H9 (cell line): ENCODE measurements at regions not wholly inside any gene's neighbourhood (a gene's known extent, or its start where the extent isn't known, plus 50 kb on each side); places are given as distances from the start of the nearest gene placed in this dataset.

Experiments used
- DNase-seq: peaks from one replicate; pipeline ENCODE4 v3.0.0-alpha.2; 2017
- H2AFZ ChIP-seq: one replicate; pipeline ENCODE4 v1.6.1; 2013; ENCODE audit warnings: mild to moderate bottlenecking, low read length, control low read depth, moderate library complexity
- H2AK5ac ChIP-seq: 2 replicates; pipeline ENCODE4 v1.6.1; 2013; ENCODE audit warnings: low read length, control low read depth, mixed read lengths; ENCODE audit not compliant: insufficient read length
- H2BK120ac ChIP-seq: one replicate; pipeline ENCODE4 v1.6.1; 2013; ENCODE audit warnings: low read depth, mild to moderate bottlenecking, low read length, control low read depth, inconsistent platforms; ENCODE audit not compliant: poor library complexity, severe bottlenecking
- H2BK12ac ChIP-seq: 2 replicates; pipeline ENCODE4 v1.6.1; 2013; ENCODE audit warnings: low read length, control low read depth, mixed read lengths, low read depth; ENCODE audit not compliant: insufficient read length
- H2BK15ac ChIP-seq: 2 replicates; pipeline ENCODE4 v1.6.1; 2013; ENCODE audit warnings: low read depth, low read length, control low read depth
- H2BK20ac ChIP-seq: one replicate; pipeline ENCODE4 v1.6.1; 2013; ENCODE audit warnings: low read depth, mild to moderate bottlenecking, low read length, control low read depth, inconsistent platforms; ENCODE audit not compliant: poor library complexity, severe bottlenecking
- H2BK5ac ChIP-seq: 2 replicates; pipeline ENCODE4 v1.6.1; 2013; ENCODE audit warnings: low read length, control low read depth, mixed read lengths; ENCODE audit not compliant: insufficient read length
- H3K14ac ChIP-seq: 2 replicates; pipeline ENCODE4 v1.6.1; 2013; ENCODE audit warnings: low read length, control low read depth; ENCODE audit not compliant: insufficient read depth
- H3K18ac ChIP-seq: 2 replicates; pipeline ENCODE4 v1.6.1; 2013; ENCODE audit warnings: low read depth, mild to moderate bottlenecking, mixed read lengths, low read length, control low read depth; ENCODE audit not compliant: insufficient read length
- H3K23ac ChIP-seq: 2 replicates; pipeline ENCODE4 v1.6.1; 2013; ENCODE audit warnings: low read length, control low read depth, mixed read lengths, low read depth; ENCODE audit not compliant: insufficient read length
- H3K23me2 ChIP-seq: 2 replicates; pipeline ENCODE4 v1.6.1; 2013; ENCODE audit warnings: low read depth, mild to moderate bottlenecking, mixed read lengths, low read length, control low read depth; ENCODE audit not compliant: insufficient read length, poor library complexity, severe bottlenecking
- H3K27ac ChIP-seq: 2 replicates; pipeline ENCODE4 v1.5.1; 2013; ENCODE audit warnings: low read length, control low read depth, mixed read lengths, low read depth; ENCODE audit not compliant: insufficient read length
- H3K27me3 ChIP-seq: 2 replicates; pipeline ENCODE4 v1.6.1; 2013; ENCODE audit warnings: low read length, control low read depth, inconsistent platforms; ENCODE audit not compliant: insufficient read depth
- H3K4ac ChIP-seq: 2 replicates; pipeline ENCODE4 v1.6.1; 2013; ENCODE audit warnings: low read depth, mild to moderate bottlenecking, control low read depth, inconsistent platforms, low read length, moderate library complexity
- H3K4me1 ChIP-seq: 2 replicates; pipeline ENCODE4 v1.6.1; 2013; ENCODE audit warnings: low read length, control low read depth, inconsistent platforms; ENCODE audit not compliant: insufficient read depth
- H3K4me2 ChIP-seq: 2 replicates; pipeline ENCODE4 v1.6.1; 2013; ENCODE audit warnings: low read length, control low read depth, mixed read lengths; ENCODE audit not compliant: insufficient read length, insufficient read depth
- H3K56ac ChIP-seq: 2 replicates; pipeline ENCODE4 v1.6.1; 2013; ENCODE audit warnings: low read depth, mild to moderate bottlenecking, mixed read lengths, low read length, control low read depth; ENCODE audit not compliant: insufficient read length
- H3K79me1 ChIP-seq: 2 replicates; pipeline ENCODE4 v1.6.1; 2013; ENCODE audit warnings: low read depth, mild to moderate bottlenecking, moderate library complexity, low read length, control low read depth, inconsistent platforms; ENCODE audit not compliant: insufficient read depth, poor library complexity, severe bottlenecking
- H3K79me2 ChIP-seq: 2 replicates; pipeline ENCODE4 v1.6.1; 2013; ENCODE audit warnings: low read length, control low read depth, inconsistent platforms; ENCODE audit not compliant: insufficient read depth
- H3K9ac ChIP-seq: 2 replicates; pipeline ENCODE4 v1.6.1; 2013; ENCODE audit warnings: low read length, control low read depth, mixed read lengths; ENCODE audit not compliant: insufficient read length; ENCODE audit errors: extremely low read depth
- H3K9me3 ChIP-seq: one replicate; pipeline ENCODE4 v1.6.1; 2013; ENCODE audit warnings: low read depth, low read length, inconsistent platforms; ENCODE audit not compliant: control insufficient read depth
- H3T11ph ChIP-seq: one replicate; pipeline ENCODE4 v1.6.1; 2013; ENCODE audit warnings: mild to moderate bottlenecking, low read length, control low read depth, inconsistent platforms
- H4K20me1 ChIP-seq: one replicate; pipeline ENCODE4 v1.6.1; 2013; ENCODE audit not compliant: control insufficient read depth, insufficient read length, insufficient read depth
- H4K5ac ChIP-seq: 2 replicates; pipeline ENCODE4 v1.6.1; 2013; ENCODE audit warnings: low read depth, mild to moderate bottlenecking, mixed read lengths, low read length, control low read depth; ENCODE audit not compliant: insufficient read length
- H4K8ac ChIP-seq: replicated peaks from 2 replicates; pipeline ENCODE4 v1.6.1; 2013; ENCODE audit warnings: low read length, control low read depth, mixed read lengths, low read depth; ENCODE audit not compliant: insufficient read length
- H4K91ac ChIP-seq: 2 replicates; pipeline ENCODE4 v1.6.1; 2013; ENCODE audit warnings: low read depth, mild to moderate bottlenecking, moderate library complexity, mixed read lengths, low read length, control low read depth; ENCODE audit not compliant: insufficient read length
- H3K27ac Mint-ChIP-seq, 3 experiments: 2 replicates in 2 of 3; 3 replicates in 1 of 3; pipeline ENCODE4 v1.8.0; 2020 to 2021; ENCODE audit warnings: mixed read lengths in 3 of 3, mild to moderate bottlenecking in 1 of 3, moderate library complexity in 1 of 3
- H3K27me3 Mint-ChIP-seq: 2 replicates; pipeline ENCODE4 v1.8.0; 2021; ENCODE audit warnings: low read depth, mild to moderate bottlenecking, moderate library complexity, mixed read lengths
- H3K36me3 Mint-ChIP-seq, 3 experiments: 2 replicates in 2 of 3; 3 replicates in 1 of 3; pipeline ENCODE4 v1.8.0; 2020 to 2021; ENCODE audit warnings: low read depth in 3 of 3, mixed read lengths in 3 of 3; ENCODE audit not compliant: insufficient read depth in 1 of 3
- H3K4me1 Mint-ChIP-seq, 2 experiments: 2 replicates each; pipeline ENCODE4 v1.8.0; 2020; ENCODE audit warnings: mixed read lengths in 2 of 2
- H3K4me3 Mint-ChIP-seq, 2 experiments: 2 replicates in 1 of 2; 3 replicates in 1 of 2; pipeline ENCODE4 v1.8.0; 2020 to 2021; ENCODE audit warnings: mild to moderate bottlenecking in 2 of 2, mixed read lengths in 2 of 2, moderate library complexity in 1 of 2
- H3K9me3 Mint-ChIP-seq, 2 experiments: 2 replicates in 1 of 2; 3 replicates in 1 of 2; pipeline ENCODE4 v1.8.0; 2020; ENCODE audit warnings: mild to moderate bottlenecking in 2 of 2, mixed read lengths in 2 of 2, moderate library complexity in 1 of 2
- WGBS: extraction: QIAGEN DNeasy Blood & Tissue Kit; methylation state at CpG from one replicate; pipeline ENCODE4 v1.1.7; 2013; ENCODE audit warnings: missing lambda C conversion rate, low lambda C conversion rate, mixed read lengths; ENCODE audit not compliant: insufficient read length; ENCODE audit errors: extremely low coverage; 5-methylcytosine and 5-hydroxymethylcytosine counted together
- TF ChIP-seq, protein P1 (sequence below): fragments of 200-600 bp; sonication (generic); conservative IDR thresholded peaks from 3 replicates; pipeline ENCODE4 v1.8.0; 2021; ENCODE audit warnings: antibody characterized with exemption, mild to moderate bottlenecking

DNA sequence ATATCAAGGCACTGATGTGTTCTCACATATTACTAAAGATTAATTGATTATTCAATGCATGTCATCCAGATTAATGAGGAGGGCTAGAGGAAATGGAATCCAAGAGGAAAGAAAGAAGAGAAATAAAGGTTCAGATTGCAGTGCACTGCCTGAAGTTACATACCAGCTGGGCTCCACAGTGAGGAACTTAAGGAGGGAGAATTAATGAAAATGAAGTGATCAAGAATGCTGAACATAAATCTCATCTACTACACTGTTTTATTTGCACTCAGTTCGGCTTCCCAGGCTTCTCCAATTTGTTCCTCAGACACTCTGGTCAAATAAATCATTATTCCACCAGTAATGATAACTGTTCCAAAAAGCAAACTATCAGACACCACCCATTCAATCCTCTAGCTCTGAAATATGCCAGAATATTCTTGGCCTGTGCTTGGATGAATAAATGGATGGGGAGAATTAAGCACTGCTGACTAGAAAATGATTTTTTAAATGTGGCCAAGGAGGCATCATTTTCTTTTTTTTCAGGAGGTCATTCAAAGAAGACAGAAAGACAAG, 88.6 kb upstream of the FBN2 start:
- H3K4ac ChIP-seq = no peak overlapping the region
- Mint-ChIP-seq H3K4me3 (no peak overlapping the region), H3K9me3 (no peaks in the 10 kb centered on the region), H3K27ac (no peak overlapping the region), H3K36me3 (no peaks in the 10 kb centered on the region), H3K27me3 (no peaks in the 10 kb centered on the region; the same call in 1 of the 2 replicates), H3K4me1 (peaks cover 0 to 5% of the 10 kb centered on the region in 2 experiments; a peak in 2 of 4 replicates)
- no peak overlapping the region for H4K5ac ChIP-seq
- no peak for DNase-seq
- TF ChIP-seq, protein P1, sequence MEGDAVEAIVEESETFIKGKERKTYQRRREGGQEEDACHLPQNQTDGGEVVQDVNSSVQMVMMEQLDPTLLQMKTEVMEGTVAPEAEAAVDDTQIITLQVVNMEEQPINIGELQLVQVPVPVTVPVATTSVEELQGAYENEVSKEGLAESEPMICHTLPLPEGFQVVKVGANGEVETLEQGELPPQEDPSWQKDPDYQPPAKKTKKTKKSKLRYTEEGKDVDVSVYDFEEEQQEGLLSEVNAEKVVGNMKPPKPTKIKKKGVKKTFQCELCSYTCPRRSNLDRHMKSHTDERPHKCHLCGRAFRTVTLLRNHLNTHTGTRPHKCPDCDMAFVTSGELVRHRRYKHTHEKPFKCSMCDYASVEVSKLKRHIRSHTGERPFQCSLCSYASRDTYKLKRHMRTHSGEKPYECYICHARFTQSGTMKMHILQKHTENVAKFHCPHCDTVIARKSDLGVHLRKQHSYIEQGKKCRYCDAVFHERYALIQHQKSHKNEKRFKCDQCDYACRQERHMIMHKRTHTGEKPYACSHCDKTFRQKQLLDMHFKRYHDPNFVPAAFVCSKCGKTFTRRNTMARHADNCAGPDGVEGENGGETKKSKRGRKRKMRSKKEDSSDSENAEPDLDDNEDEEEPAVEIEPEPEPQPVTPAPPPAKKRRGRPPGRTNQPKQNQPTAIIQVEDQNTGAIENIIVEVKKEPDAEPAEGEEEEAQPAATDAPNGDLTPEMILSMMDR = no peak
- H3K79me1 ChIP-seq = no peaks in the 10 kb centered on the region
- H4K91ac ChIP-seq = no peak overlapping the region
- H4K20me1 ChIP-seq = no peaks in the 10 kb centered on the region
- no peaks in the 10 kb centered on the region for H3K79me2 ChIP-seq
- H3K56ac ChIP-seq = no peak overlapping the region
- H3T11ph ChIP-seq = no peak overlapping the region
- no peak overlapping the region for H3K9ac ChIP-seq
- H2BK20ac ChIP-seq = no peak overlapping the region
- no peak overlapping the region for H3K27ac ChIP-seq
- H2BK15ac ChIP-seq = no peak overlapping the region
- H3K4me1 ChIP-seq = no peaks in the 10 kb centered on the region
- no peak overlapping the region for H4K8ac ChIP-seq
- no peak overlapping the region for H2AFZ ChIP-seq
- no peak overlapping the region for H3K18ac ChIP-seq
- no peaks in the 10 kb centered on the region for H3K27me3 ChIP-seq
- H2BK120ac ChIP-seq = no peak overlapping the region
- no CpG with 5 or more reads among the region's 1 CpG for WGBS
- no peak overlapping the region for H3K14ac ChIP-seq
- no peak overlapping the region for H2AK5ac ChIP-seq
- no peak overlapping the region for H3K4me2 ChIP-seq
- no peaks in the 10 kb centered on the region for H3K23me2 ChIP-seq
- H3K9me3 ChIP-seq = no peaks in the 10 kb centered on the region
- H2BK5ac ChIP-seq = no peak overlapping the region
- H2BK12ac ChIP-seq = no peak overlapping the region
- H3K23ac ChIP-seq = no peak overlapping the region
